Stimulated activated CD8-positive, alpha-beta memory T cell treated with anti-CD3 and anti-CD28 coated beads, Interleukin-7, amount 100 ng/mL, for 1 hour (primary cell): ENCODE measurements at regions not wholly inside any gene's neighbourhood (a gene's known extent, or its start where the extent isn't known, plus 50 kb on each side); places are given as distances from the start of the nearest gene placed in this dataset.

Source experiments
- DNase-seq, 2 donors: peaks; one replicate each; pipeline ENCODE4 v3.0.0-alpha.2; 2020; ENCODE audit warnings: low read depth in 2 of 2

DNA sequence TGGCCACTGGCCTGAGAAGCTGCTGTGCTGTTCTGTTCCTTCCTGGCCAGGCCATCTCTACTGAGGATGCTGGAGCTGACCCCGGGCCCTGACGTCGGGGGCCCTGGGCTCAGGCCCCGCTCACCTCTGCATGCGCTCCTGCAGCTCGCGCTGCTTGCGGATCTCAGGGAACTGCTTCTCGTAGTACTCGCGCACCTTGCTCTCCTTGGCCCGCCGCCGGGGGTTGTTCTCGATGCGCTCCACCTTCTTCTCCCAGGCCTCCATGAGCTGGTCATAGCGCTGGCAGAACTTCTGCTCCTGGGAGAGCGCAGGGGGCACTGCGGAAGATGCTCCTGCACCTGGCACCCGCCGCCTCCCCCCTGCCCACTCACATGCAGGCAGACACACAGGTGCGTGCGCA, 135.6 kb downstream of the RFLNA start:
- no peak for DNase-seq

DNA sequence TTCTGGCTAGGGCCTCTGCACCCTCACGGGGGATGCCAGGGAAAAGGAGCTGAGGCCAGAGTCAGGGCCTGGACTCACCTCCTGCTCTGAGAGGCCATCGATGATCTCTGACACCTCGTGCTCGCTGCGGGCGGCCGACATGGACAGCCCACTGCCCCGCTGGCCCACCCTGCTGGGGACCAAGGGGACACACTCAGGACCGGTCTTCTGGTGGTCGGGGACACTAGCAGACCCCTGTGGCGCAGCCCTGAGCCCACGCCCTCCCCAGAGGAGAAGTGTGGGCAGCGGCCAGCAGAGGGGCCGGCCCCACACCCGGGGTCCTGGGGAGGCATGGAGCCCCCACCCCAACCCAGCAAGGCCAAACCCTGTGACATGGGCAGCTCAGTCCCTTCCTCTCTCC, 134.6 kb downstream of the RFLNA start:
- no peak for DNase-seq

DNA sequence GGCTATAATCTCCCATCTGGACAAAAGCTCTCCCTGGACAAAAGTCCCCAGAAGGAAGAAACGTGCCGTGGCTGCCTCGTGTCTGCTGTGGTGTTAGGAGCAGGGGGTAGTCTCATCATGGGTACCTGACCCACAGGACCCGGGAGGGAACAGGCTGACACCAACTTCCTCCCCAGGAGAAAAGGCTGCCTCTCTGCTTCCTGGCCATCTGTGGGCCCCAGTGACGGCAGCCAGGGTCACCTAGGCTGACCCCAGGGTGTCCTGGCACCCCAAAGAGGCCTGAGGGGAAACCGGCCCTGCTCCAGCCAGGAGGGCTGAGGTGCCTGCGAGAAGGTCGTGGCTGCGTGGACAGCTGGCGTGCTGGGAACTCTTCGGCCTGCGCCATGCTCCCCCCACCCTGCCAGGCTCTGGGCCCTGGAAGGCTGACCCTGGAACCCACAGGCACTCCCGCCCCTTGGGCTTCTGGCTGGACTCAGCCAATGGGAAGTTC, 133.9 kb downstream of the RFLNA start:
- DNase-seq = no peak

- DNase-seq = no peak
These were observed 133.4 kb downstream of the RFLNA start for GRCh38 chr12:124428136-124428791.

- DNase-seq = no peak
These were observed 132.0 kb downstream of the RFLNA start for GRCh38 chr12:124426594-124427555.

DNA sequence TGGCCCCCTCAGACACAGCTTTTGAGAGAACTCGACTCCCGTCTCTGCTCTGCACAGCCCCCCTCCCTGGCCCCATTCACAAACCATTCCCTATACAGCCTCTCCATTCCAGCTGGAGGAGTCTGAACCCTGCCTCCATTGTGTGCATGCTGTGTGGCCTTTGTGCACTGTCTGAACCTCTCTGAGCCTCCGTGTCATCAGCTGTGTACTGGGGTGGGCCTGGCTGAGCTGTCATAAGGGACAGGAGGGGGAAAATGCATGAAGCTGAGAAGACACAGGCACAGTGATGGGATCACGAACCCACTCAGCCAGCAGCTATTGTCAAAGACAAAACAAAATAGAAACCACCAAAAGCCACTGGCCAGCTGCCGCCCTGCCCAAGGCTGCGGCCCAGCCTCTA, 130.8 kb downstream of the RFLNA start:
- DNase-seq = no peak

- no peak for DNase-seq
These were observed 129.6 kb downstream of the RFLNA start for GRCh38 chr12:124424516-124424905.

- peak; percentile 12 to 30 for DNase-seq
These were observed 129.0 kb downstream of the RFLNA start for GRCh38 chr12:124423761-124424515.

GRCh38 chr12:124422570-124423523, 128.0 kb downstream of the RFLNA start:
- no peak for DNase-seq

DNA sequence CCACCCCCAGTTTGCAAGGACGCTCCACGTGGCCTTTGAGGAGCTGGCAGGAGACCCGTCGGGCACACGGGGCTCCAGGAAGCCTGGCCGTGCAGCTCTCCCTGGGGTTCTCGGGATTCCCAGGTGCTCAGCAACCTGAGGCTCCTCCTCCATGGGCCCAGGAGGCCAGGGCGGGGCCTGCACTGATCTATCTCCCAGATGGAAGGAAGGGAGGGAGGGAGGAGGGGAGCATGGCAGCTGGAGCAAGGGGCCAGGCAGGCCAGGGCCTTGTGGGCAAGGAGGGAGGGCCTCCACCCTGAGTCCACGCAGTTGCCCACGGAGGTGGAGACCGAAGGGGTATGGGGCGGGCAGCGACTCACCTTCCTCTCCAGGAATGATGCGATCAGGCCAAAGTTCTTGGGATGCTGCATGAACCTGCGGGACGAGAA, 127.3 kb downstream of the RFLNA start:
- no peak for DNase-seq

DNA sequence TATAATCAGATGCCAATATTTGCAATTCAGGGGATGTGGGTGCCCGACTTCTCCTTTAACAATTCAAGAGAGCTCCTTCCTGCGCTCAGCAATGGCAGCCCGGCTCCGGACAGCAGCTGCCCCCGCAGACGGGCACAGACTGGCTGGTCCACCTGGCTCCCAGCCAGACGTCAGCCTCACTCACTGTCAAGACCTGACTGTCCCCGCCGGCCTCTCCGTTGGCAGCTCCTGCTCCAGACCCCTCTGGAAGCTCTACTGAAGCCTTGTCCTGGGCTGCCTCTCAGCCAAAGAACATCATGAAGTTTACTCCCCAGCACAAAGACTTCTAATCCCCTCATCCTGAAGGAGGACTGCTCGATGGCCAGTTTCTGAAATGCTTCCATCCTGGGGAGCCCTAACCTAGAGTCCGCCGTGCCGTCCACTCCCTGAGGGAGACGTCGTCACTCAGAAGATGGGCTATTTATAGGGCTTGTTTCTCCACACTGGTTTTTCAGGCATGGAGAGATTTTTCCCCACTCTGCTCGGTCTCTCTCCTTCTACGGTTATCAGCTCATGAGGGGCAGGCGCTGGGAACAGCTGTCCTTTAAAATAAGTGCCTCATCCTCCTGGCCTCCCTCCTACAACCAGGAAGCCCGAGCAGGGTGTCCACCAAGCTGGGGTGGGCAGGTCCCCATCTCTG, 126.2 kb downstream of the RFLNA start:
- no peak for DNase-seq

- DNase-seq = no peak
These were observed 125.4 kb downstream of the RFLNA start for GRCh38 chr12:124420041-124420995.

- DNase-seq = no peak
These were observed 124.6 kb downstream of the RFLNA start for GRCh38 chr12:124419292-124420040.

GRCh38 chr12:124418791-124419190, 123.9 kb downstream of the RFLNA start:
- no peak for DNase-seq

DNA sequence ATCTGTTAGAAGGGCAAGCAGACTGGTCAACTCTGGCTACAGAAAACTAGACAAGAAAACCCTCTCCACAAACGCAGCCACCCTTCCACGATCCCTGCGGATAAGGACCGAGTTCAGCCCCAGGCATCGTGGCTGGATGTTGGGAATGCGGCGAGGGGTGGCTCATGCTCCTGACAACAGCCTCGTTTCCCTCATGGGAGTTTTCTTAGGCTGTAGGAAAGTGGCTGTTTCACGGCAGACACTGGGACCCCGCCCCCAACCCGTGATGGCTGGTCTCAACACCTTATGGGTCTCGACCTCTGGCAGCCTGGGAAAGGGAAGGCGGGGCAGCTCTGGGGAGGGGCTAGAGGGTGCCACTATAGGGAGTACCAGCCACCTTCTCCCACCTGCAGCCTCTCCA, 123.3 kb downstream of the RFLNA start:
- no peak for DNase-seq

DNA sequence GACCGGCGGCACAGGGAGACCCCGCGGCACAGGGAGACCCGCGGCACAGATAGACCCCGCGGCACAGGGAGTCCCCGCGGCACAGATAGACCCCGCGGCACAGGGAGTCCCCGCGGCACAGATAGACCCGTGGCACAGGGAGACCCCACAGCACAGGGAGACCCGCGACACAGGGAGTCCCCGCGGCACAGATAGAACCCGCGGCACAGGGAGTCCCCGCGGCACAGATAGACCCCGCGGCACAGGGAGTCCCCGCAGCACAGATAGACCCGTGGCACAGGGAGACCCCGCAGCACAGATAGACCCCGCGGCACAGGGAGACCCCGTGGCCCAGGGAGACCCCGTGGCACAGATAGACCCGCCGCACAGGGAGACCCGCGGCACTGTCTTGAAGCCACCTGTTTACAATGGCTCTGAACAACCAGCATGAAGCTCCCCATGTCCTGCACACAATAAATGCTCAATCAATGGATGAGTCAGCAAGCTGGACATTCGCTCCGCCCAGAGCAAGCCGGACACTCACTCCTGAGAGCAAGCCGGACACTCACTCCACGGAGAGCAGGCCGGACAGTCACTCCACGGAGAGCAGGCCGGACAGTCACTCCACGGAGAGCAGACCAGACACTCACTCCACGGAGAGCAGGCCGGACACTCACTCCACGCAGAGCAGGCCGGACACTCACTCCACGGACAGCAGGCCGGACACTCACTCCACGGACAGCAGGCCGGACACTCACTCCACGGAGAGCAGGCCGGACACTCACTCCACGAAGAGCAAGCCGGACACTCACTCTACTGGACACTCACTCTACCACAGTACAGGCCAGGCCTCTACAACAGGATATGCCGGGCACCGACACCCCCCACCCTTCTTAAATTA, 121.9 kb downstream of the RFLNA start:
- DNase-seq = no peak

DNA sequence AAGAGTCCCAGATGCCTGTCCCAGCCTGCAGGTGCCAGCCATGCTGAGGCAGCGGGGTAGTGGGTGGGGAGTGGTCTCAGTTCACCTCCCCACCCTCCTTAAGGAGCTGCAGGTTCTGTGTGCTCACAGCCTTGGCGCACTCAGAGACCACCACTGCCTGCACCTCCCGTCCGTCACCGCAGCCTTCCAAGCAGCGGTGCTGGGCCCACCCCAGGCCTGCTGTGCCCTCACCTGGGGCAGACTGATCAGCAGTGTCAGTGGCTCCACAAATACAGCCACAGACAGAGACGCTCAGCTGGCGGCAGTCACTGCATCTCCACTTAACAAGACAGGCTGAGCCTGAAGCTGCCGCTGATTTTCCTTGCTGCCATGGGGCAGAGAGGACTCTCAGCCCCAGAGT, 120.2 kb downstream of the RFLNA start:
- DNase-seq = no peak

DNA sequence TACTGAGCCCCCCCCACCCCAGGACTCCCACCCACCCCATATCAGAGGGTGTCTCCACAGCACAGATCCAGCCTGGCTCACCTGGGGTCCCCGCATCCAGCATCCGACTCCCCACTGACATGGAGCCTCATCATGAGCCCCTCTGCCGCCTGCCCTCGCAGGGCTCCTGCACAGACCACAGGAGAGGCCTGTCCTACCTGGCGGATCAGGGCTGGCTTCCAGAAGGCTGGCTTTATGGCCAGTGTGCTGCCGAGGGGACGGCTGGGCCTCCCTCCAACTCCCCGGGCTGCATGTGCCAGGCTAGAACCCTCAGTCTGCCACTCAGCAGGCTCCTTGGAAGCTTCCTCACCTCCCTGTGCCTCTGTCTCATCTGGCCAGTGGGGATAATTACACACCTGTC, 119.0 kb downstream of the RFLNA start:
- no peak for DNase-seq
